ENCODE measurements at regions not wholly inside any gene's neighbourhood (a gene's known extent, or its start where the extent isn't known, plus 50 kb on each side); places are given as distances from the start of the nearest gene placed in this dataset.

- TF ChIP-seq CTCF (conservative IDR thresholded peaks at IDR 0.05; ENCODE audit: low read depth, low read length) = no peak
- H3K4me1 ChIP-seq (ENCODE audit: low read depth, poor library complexity, severe bottlenecking) = peaks cover 21% of the 10 kb centered on the region
- no peak overlapping the region for H2AFZ ChIP-seq (ENCODE audit: low read depth)
- H3K9ac ChIP-seq = no peak overlapping the region
- no peaks in the 10 kb centered on the region for H4K20me1 ChIP-seq (ENCODE audit: insufficient read depth)
- H3K27me3 ChIP-seq (ENCODE audit: insufficient read depth, low read depth) = no peaks in the 10 kb centered on the region
- H3K4me2 ChIP-seq = no peak overlapping the region
- H3K4me3 ChIP-seq (IDR thresholded peaks at IDR 0.05; ENCODE audit: insufficient read depth, low read depth, low read length) = no peak overlapping the region
- no peaks in the 10 kb centered on the region for H3K36me3 ChIP-seq (ENCODE audit: insufficient read depth)
- H3K79me2 ChIP-seq (ENCODE audit: insufficient read depth, low read depth) = no peaks in the 10 kb centered on the region
- H3K27ac ChIP-seq = no peak overlapping the region
Observed at GRCh38 chr5:117680426-117680825, 1105.8 kb upstream of the SEMA6A start.

GRCh38 chr5:117679046-117679445, 1104.4 kb upstream of the SEMA6A start:
- H3K4me3 ChIP-seq (IDR thresholded peaks at IDR 0.05; ENCODE audit: insufficient read depth, low read depth, low read length) = no peak overlapping the region
- H3K27ac ChIP-seq = no peak overlapping the region
- H3K79me2 ChIP-seq (ENCODE audit: insufficient read depth, low read depth) = no peaks in the 10 kb centered on the region
- H4K20me1 ChIP-seq (ENCODE audit: insufficient read depth) = no peaks in the 10 kb centered on the region
- peaks cover 21% of the 10 kb centered on the region for H3K4me1 ChIP-seq (ENCODE audit: low read depth, poor library complexity, severe bottlenecking)
- no peaks in the 10 kb centered on the region for H3K27me3 ChIP-seq (ENCODE audit: insufficient read depth, low read depth)
- H2AFZ ChIP-seq (ENCODE audit: low read depth) = no peak overlapping the region
- TF ChIP-seq CTCF (conservative IDR thresholded peaks at IDR 0.05; ENCODE audit: low read depth, low read length) = no peak
- no peak overlapping the region for H3K9ac ChIP-seq
- H3K4me2 ChIP-seq = no peak overlapping the region
- H3K36me3 ChIP-seq (ENCODE audit: insufficient read depth) = no peaks in the 10 kb centered on the region

- Histone ChIP-seq H3K9ac (no peak overlapping the region), H3K36me3 (ENCODE audit: insufficient read depth) (no peaks in the 10 kb centered on the region), H3K27me3 (ENCODE audit: insufficient read depth, low read depth) (no peaks in the 10 kb centered on the region), H3K4me1 (ENCODE audit: low read depth, poor library complexity, severe bottlenecking) (peaks cover 11% of the 10 kb centered on the region), H3K79me2 (ENCODE audit: insufficient read depth, low read depth) (no peaks in the 10 kb centered on the region), H3K27ac (no peak overlapping the region), H4K20me1 (ENCODE audit: insufficient read depth) (no peaks in the 10 kb centered on the region), H2AFZ (ENCODE audit: low read depth) (no peak overlapping the region), H3K4me2 (no peak overlapping the region), H3K4me3 (IDR thresholded peaks at IDR 0.05; ENCODE audit: insufficient read depth, low read depth, low read length) (no peak overlapping the region)
- no peak for TF ChIP-seq CTCF (conservative IDR thresholded peaks at IDR 0.05; ENCODE audit: low read depth, low read length)
Observed at GRCh38 chr5:117675646-117676045, 1101.0 kb upstream of the SEMA6A start.

GRCh38 chr5:117671551-117671950, 1096.9 kb upstream of the SEMA6A start:
- H3K27me3 ChIP-seq (ENCODE audit: insufficient read depth, low read depth) = no peaks in the 10 kb centered on the region
- no peak for TF ChIP-seq CTCF (conservative IDR thresholded peaks at IDR 0.05; ENCODE audit: low read depth, low read length)

More at GRCh38 chr5:117671551-117671950, 1096.9 kb upstream of the SEMA6A start:
- no peaks in the 10 kb centered on the region for H4K20me1 ChIP-seq (ENCODE audit: insufficient read depth)
- H2AFZ ChIP-seq (ENCODE audit: low read depth) = no peak overlapping the region
- H3K4me3 ChIP-seq (IDR thresholded peaks at IDR 0.05; ENCODE audit: insufficient read depth, low read depth, low read length) = no peak overlapping the region
- no peaks in the 10 kb centered on the region for H3K36me3 ChIP-seq (ENCODE audit: insufficient read depth)
- peaks cover 7% of the 10 kb centered on the region for H3K4me1 ChIP-seq (ENCODE audit: low read depth, poor library complexity, severe bottlenecking)
- H3K27ac ChIP-seq = no peak overlapping the region
- H3K79me2 ChIP-seq (ENCODE audit: insufficient read depth, low read depth) = no peaks in the 10 kb centered on the region
- no peak overlapping the region for H3K4me2 ChIP-seq
- H3K9ac ChIP-seq = no peak overlapping the region

All from KMS-11 (cell line).